GM19463 (cell line): ENCODE measurements at regions not wholly inside any gene's neighbourhood (a gene's known extent, or its start where the extent isn't known, plus 50 kb on each side); places are given as distances from the start of the nearest gene placed in this dataset.

ENCODE experiments used
- ATAC-seq: cut with Tn5 transposase; IDR thresholded peaks from one replicate; pipeline ENCODE4 v1.9.1; 2021; ENCODE audit warnings: mild to moderate bottlenecking, moderate library complexity; ENCODE audit not compliant: unreplicated experiment

DNA sequence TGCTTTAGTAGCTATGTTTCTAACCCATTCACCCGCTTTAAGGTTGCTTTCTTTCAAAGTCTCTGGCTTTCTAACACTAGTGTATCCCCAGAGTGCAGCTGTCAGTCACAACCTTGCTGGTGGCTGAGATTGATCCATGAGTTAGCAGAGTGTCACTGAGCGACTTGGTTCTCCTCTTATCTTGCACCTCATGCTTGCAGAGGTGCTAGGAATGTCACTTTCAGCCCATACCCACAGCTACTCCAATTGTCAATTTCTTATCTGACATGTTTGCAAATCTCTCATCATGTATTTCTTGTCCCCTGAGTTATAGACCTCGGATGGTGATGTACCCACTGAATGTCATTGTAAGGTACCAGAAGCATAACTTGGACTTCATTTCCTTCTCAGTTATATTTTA is 1110.2 kb downstream of the GALC start:
- ATAC-seq, result no peak

DNA sequence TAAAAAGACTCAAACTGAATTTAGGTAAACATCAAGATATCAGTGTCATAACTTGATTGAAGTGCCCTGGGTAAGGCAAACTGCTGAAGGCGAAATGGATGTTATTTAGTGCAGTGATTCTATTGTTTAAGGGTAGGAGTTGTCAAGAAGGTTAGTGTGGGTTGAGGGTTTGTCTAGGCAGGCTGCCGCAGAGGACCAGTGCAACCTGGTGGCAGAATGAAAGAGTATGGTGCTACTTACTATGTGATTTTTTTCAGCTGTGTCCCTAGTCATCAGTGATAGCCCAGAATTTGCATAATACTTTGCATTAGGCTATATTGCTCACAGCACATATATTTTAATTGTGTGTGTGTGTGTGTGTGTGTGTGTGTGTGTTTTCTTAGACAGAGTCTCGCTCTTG is 1127.0 kb downstream of the GALC start:
- ATAC-seq, result no peak

DNA sequence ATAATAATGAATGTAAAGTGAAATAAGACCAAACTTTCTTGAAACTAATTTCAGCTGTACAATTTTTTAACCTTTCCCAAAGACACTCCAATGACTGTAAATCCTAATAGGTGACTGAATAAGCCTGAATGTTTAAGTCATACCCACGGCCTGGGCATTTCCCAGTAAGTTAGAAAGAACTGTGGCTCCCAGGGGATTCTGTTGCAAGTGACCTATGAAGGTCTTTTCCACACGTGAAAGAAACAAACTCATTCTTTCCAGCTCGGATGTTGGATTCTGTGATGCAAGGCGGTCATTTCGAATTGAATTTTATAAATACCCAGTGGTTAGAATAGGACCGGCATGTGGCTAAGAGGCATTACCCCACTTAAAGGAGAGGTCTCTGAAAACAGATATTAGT is 1134.4 kb downstream of the GALC start:
- no peak for ATAC-seq

DNA sequence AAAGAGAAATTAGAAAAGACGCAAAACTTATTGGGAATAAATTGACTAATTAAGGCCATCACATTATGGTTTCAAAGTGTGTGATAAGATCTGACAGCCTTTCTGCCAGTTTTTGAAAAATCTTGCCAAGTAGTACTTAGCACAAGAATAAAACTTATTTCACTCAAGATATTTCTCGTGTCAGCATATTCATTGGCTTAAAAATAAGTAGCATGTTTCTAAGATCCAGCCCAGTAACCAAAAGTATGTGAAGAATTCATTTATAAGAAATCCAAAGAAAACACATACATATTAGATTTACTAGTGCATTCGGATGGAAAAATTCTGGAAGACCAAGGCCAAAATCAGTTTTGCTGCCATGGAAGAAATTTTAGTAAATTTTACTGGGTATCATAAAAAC is 1135.0 kb downstream of the GALC start:
- no peak for ATAC-seq

DNA sequence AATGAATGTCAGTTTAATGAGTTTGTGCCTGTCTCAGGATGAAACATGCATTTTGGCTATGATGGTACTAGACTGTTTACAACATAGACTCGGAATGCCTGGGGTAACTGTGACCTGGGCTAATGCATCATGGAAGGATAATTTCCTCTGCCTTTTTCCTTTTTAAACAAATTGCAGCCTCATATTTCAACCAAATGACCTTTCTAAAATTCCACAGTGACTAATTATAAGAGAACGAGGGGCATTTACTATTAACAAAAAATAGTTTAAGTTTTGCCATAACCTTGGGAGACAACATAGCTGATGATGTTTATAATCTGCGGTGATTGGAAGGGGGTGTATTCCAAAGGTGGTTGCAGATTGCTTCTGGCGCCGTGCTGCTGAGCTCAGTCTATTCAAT is 1140.5 kb downstream of the GALC start:
- no peak for ATAC-seq

DNA sequence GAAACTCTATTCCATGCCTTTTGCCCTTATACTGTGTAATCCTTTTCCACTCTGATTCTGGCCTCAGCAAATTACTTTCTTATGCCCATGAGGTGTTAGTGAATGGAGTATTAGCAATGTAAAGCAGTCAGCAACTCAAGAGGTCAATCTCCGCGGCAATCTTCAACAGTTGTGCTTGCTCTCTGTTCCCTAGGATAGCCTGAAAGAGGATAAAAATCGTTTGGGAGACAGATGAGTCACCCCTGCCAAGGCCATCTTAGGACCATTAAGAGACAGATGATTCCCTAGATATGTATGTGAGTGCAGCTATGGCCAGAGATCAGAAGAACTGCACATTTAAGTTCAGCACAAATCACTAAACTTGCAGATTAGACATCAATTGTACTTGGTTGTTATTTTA is 1145.8 kb downstream of the GALC start:
- ATAC-seq, result no peak

DNA sequence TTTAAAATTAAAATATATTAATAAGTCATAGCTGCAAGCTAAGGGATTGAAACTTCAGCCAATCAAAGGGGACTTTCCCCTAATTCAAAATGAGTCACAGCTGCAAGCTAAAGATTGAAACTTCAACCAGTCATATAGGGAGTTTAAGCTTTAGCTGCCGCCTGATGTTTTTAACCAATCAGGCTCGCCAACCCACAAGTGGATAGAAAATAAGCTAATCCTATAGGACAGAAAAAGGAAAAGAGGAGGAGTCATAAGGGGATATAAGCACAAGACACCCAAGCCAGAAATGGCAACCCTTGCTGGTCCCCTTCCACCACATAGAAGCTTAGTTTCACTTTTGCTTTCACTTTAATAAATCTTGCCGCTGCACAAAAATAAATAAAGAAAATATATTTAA is 1154.6 kb downstream of the GALC start:
- ATAC-seq, result peak; percentile 72

DNA sequence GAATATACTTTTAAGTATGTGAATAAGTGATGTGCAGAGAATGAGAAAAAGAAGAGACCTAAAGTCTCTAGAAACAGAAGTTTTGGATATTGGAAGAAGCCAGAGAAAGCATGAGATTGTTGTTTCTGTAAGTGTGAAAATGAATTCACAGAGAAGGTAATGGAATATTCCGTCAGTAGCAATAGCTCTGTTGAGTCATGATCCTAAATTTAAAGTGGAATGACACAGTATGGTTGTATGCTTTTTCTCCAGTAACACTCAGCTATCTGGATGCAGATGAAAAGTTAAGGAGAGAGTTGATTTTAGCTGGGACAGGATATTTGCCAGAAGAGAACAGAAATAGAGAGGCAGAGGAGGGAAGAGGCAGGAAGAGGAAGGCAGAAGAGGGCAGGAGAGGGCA is 1166.3 kb downstream of the GALC start:
- no peak for ATAC-seq

DNA sequence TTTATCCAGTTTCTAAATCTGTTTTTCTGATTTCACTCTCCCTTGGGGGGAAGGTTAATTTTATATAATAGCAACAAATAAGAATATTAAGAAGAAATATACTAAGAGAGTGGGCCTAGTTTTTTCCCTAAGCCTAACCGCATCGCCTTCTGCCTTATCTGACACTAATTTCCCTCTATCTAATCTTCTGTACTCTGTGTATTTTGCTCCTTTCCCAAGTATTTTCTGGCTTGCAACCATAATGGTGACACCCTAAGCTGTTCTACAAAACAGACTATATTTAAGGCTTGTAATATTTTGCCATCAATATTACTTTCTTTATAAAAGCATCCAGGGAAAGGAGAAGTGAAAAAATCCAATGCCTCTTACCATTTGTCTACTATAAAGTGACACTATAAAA is 1168.8 kb downstream of the GALC start:
- ATAC-seq, result no peak

DNA sequence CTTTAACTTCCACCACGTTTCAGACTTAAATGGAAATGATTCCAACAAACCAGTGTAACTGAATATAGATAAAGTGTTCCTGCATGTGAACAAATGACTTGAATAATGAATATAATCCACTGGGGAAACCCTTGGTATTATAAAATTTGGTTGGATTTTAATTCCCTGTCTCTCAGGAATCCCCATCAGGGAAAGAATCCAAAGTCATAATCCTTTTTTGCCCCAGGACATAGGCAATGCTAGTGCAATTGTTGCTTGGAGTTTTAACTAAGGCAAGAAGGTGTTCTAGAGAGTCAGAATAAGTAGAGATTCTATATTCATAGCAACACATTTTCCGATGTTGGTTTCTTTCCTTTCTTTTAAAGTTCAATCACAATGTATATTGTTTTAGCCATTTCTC is 1169.4 kb downstream of the GALC start:
- no peak for ATAC-seq

DNA sequence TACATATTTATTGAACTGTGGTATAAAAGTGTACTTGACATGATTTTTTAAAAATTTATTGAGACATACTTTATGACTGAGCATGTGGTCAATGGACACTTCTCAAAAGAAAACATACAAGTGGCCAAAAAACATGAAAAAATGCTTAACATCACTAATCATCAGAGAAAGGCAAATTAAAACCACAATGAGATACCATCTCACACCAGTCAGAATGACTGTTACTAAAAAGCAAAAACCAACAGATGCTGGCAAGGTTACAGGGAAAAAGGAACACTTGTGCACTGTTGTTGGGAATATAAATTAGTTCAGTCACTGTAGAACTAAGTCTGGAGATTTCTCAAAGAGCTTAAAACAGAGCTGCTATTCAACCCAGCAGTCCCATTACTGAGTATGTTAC is 1177.6 kb downstream of the GALC start:
- no peak for ATAC-seq

DNA sequence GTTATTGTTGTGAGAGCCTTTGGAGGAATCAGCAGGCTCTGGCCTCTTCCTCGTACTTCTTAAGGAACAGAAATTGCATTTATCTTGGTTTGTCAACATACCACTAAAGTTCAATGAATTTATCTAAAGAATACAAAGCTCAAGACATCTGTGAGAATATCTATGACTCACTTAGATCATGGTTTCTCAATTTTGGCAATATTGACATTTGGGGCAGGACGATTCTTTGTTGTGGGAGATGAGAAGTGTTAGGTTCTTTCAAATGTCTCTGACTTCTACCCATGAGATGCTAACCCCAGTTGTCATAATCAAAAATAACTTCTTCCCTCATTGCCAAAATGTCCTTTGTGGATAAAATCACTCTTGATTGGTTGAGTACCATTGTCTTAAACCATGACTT is 1190.3 kb downstream of the GALC start:
- ATAC-seq, result no peak

DNA sequence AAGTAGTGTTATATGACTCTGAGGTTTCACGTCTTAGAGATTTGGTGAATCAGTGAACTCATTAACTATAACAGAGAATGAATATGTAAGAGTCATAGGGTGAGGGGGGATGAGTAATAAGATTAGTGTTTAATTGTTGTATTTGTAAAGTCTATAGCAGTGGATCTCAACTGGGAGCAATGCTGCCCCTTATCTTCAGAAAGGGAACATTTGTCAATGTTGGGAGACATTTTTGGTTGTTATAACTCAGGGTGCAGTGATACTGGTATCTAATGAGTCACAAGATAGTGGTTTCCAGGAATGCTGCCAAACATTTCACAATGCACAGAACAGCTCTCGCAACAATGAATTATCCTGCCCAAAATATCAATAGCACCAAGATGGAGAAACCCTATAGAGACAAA is 1193.7 kb downstream of the GALC start:
- ATAC-seq, result no peak

DNA sequence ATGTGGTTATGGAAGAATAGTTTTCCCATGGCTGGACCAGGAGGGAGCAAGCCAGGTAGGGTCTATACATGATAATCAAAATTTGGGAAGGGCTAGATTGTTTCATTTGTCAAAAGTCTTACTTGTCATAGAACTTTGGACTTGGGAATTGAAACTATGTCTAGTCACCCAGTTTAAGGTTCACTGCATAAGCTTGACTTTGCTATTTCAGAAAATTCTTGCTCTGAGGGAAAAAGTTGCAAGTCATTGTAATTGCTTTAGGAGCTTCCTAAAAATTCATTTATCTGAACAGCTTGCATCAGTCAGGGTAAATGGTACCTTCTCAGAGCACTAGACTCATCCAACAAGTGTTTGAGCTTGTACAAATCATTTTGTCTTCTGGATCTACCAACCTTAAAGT is 1194.7 kb downstream of the GALC start:
- ATAC-seq, result no peak

DNA sequence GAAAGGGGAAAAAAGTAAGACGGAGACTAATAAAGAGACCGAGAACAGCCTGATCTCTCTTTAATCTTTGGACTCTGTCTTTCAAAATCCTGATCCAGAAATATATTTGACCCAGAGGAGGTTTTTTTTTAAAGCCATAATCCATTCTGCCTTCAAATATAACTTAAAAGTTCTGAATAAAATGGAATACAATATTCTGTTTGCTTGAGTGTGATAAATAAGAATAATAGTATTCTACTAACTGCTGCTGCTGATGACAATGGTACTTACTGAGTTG is 1196.0 kb downstream of the GALC start:
- no peak for ATAC-seq

DNA sequence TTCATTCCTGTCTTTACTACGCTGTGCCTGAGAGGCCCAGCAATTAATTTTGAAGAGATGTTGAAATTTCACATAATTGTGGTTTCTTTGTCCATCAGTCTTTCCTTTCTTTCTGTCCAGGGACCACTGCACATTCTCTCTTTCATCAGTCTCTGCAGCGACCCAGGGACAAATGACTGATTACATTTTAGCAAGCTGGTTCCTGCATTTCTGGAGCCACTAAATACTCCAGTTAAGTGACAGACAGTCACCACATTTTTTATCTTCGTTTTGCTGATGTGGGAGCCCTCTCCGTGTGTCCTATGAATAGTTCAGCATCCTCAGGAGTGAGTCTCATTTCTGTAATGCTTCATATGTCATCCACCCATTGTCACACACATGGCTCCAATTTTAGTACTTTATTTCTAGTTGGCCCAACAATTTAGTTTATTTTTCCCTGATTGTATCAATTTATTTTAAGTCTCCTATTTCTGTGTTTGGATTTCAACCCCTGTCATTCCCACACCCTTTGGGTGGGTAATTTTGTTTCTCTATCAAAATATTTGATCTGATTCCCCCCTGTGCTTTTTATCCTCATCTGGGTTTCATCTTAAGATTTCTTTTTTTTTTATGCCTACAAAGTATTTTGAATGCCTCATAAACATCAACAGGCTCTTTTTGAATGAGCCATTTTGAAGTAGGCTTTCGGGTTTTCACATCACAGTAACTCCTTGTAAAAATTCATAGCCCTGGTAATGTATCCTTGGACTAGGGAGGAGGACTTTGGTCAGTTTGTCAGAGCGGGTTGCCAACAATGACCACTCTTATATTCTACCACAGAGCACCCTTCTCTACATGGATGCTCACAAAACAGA is 1196.5 kb downstream of the GALC start:
- ATAC-seq, result no peak

DNA sequence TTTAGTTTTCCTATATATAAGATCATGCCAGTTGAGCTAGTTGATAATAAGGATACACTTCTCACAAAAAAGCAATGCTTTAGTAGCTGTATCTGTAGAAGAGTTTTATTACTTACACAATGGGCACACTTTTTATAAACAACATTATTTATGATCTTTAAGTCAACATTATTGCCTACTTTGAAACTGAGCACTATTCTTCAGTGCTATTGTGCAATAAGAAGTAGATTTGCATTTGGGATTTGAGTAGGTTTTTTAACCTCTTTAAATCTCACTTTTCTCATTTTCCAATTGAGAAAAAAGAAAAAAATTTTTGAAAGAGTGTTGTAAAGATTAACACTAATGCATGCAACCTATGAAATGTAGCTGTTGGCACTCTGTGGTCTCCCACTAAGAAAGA is 1198.3 kb downstream of the GALC start:
- ATAC-seq, result no peak

DNA sequence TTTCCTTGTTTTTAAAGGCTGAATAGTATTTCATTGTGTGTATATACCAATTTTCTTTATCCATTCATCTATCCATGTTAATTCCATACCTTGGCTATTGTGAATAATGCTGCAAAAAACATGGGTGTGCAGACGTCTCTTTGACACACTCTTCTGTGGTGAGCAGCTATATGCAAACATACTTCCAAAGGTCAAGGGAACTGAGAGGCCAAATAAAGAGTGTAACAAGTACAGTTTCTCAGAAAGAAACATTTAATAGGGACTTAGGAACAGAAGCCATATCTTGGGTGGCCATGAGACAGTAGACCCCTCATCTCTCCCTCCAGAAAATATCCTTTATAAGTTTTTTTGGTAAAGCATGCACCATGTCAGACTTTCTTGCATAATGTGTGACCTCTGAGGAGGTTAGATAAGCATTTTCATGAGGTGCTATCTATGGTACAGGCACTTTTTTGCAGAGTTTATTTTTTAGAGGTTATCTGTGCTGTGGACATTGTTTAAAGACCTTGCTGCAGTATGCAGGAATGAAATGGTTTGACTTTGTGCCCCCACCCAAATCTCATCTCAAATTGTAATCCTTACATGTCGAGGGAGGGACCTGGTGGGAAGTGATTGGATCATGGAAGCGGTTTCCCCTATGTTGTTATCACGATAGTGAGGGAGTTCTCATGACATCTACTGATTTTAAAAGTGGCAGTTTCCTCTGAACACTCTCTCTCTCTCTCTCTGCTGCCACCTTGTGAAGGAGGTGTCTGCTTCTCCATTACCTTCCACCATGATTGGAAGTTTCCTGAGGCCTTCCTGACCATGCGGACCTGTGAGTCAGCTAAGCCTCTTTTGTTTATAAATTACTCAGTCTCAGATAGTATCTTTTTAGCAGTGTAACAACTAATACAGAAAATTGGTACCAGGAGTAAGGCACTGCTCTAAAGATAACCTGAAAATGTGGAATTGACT is 1202.3 kb downstream of the GALC start:
- ATAC-seq, result no peak

DNA sequence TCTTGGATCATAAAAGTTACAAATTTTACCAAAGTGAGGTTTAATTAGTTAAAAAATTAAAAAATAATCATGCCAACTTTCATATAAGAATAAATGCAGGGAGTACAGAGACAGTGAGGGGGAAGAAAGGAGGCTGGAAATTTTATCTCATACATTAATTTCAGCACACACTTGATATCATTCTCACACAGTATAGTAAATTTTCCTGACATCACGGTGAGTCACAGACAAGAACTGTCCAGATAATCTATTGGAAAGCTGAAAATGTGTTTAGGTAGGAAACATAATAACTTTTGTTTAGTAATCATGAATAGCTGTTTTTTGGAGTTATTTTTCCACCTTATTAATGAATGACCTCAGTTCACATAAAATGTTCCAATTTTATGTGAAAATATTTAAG is 1204.8 kb downstream of the GALC start:
- no peak for ATAC-seq

DNA sequence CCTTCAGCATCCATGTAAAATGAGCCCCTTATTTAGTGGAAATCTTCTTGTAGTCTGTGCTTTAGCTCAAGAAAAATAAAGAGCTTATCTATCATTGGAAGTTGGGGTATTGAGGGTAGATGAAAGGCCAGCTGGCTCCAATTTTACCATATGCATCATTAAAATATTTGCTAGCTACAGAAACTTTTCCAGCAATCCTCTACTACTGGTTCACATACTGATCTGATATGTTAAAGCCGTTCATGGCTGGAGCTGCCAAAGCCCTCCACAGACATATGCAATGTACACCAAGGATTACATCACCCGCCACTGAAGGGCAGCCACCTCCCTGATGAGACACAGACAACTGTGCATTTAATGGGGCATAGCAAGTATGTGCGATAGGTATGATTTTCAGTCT is 1205.3 kb downstream of the GALC start:
- ATAC-seq, result no peak

DNA sequence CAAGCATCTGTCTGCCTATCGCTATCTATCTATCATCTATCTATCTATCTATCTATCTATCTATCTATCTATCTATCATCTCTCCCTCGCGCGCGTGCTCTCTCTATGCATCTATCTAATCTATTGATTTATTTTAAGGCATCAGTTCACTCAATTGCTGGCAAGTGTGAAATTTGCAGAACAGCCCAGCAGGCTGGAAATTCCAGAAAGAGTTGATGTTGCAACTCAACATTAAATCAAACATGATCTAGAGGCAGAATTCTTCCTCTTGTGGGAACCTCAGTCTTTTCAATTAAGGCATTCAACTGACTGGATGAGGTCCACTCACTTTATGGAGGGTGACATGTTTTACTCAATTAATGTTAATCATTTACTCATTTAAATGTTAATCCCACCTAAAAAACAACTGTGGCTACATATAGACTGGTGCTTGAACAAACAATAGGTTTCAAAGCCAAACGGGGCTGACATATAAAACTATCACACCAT is 1210.8 kb downstream of the GALC start:
- no peak for ATAC-seq

DNA sequence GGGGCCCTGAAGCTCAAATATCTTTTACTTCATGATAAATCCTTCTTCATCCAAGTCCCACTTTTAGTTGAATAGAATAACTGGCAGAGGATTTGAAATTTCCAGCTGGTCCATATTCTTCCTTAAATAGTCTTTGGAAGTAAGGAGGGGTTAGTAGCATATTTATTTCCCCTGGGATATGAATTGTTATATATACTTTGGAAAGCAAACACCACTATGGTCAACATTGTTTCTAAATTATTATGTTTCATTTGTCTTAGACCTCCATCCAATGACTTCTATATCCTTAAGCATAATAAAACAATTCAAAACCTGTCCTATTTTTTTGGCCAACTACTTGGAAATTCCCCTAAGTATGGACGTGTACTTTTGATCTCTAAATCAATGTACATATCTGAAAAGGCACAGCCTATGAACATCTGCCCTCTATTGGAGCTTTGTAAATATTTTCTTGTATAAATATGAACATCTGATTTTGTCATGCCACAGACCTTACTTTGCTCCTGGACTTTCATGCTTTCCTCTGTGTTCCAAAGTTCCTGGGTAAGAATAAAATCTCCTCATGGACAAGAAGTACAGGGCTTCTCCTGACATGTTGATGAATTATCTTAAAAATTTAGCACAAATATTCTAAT is 1212.0 kb downstream of the GALC start:
- no peak for ATAC-seq
